IMR-90 (cell line): ENCODE measurements at regions not wholly inside any gene's neighbourhood (a gene's known extent, or its start where the extent isn't known, plus 50 kb on each side); places are given as distances from the start of the nearest gene placed in this dataset.

Source experiments
- ATAC-seq: fragments of 200-7000 bp; cut with Tn5 transposase; 2 replicates; pipeline ENCODE4 v1.9.1; 2020; ENCODE audit warnings: low read depth, mild to moderate bottlenecking, moderate library complexity
- BruUV-seq: library from RNA; stranded (reverse); fragments of 400-500 nt; replicated peaks from 2 replicates; lab custom pipeline; 2021; lab: Mats Ljungman, UMichigan
- CTCF ChIA-PET: fragments of 300-600 bp; formaldehyde crosslinking; extraction: SDS; loops from one replicate; lab custom pipeline; 2021; ENCODE audit warnings: antibody characterized with exemption; lab: Yijun Ruan, JAX
- POLR2A ChIA-PET: fragments of 300-600 bp; sonication (Branson Sonifier 250); formaldehyde crosslinking; loops from one replicate; lab custom pipeline; 2022; ENCODE audit warnings: antibody characterized with exemption; ENCODE audit not compliant: unreplicated experiment; lab: Charles Lee
- DNase-seq: peaks from one replicate; pipeline ENCODE4 v3.0.0; 2013
- H2AFZ ChIP-seq: replicated peaks from 2 replicates; pipeline ENCODE3; 2013; ENCODE audit warnings: low read length, mild to moderate bottlenecking; ENCODE audit not compliant: poor library complexity
- H2AK5ac ChIP-seq: 2 replicates; pipeline ENCODE4 v1.6.1; 2013; ENCODE audit warnings: low read depth, low read length, inconsistent platforms
- H2AK9ac ChIP-seq: replicated peaks from 2 replicates; pipeline ENCODE3; 2013; ENCODE audit warnings: mild to moderate bottlenecking, low read depth, low read length, moderate library complexity; ENCODE audit not compliant: poor library complexity
- H2BK120ac ChIP-seq: 2 replicates; pipeline ENCODE4 v1.6.1; 2013; ENCODE audit warnings: low read depth, low read length, inconsistent platforms
- H2BK15ac ChIP-seq: 3 replicates; pipeline ENCODE4 v1.6.1; 2013; ENCODE audit warnings: low read depth, low read length, inconsistent platforms
- H2BK20ac ChIP-seq: 2 replicates; pipeline ENCODE4 v1.6.1; 2013; ENCODE audit warnings: low read depth, mild to moderate bottlenecking, inconsistent platforms, low read length, moderate library complexity
- H2BK5ac ChIP-seq: 2 replicates; pipeline ENCODE4 v1.6.1; 2013; ENCODE audit warnings: mild to moderate bottlenecking, low read depth, low read length, inconsistent platforms; ENCODE audit not compliant: poor library complexity, severe bottlenecking
- H3K14ac ChIP-seq: replicated peaks from 2 replicates; pipeline ENCODE4 v1.6.1; 2013; ENCODE audit warnings: low read depth, low read length, inconsistent platforms
- H3K18ac ChIP-seq: 2 replicates; pipeline ENCODE4 v1.6.1; 2013; ENCODE audit warnings: low read depth, low read length, control low read depth
- H3K23ac ChIP-seq: 2 replicates; pipeline ENCODE4 v1.6.1; 2013; ENCODE audit warnings: low read depth, low read length, inconsistent platforms
- H3K27ac ChIP-seq: 2 replicates; pipeline ENCODE4 v1.5.1; 2013; ENCODE audit warnings: mild to moderate bottlenecking, control low read depth, low read length; ENCODE audit not compliant: insufficient read depth
- H3K27me3 ChIP-seq: 2 replicates; pipeline ENCODE4 v1.6.1; 2013; ENCODE audit warnings: low read length; ENCODE audit not compliant: control insufficient read depth, insufficient read depth
- H3K36me3 ChIP-seq: 2 replicates; pipeline ENCODE4 v1.6.1; 2013; ENCODE audit warnings: low read length, mixed read lengths; ENCODE audit not compliant: control insufficient read depth, insufficient read depth
- H3K4ac ChIP-seq: 2 replicates; pipeline ENCODE4 v1.6.1; 2013; ENCODE audit warnings: low read depth, low read length, inconsistent platforms
- H3K4me1 ChIP-seq: 2 replicates; pipeline ENCODE4 v1.6.1; 2013; ENCODE audit warnings: low read length, mixed read lengths; ENCODE audit not compliant: control insufficient read depth, insufficient read depth
- H3K4me2 ChIP-seq: 2 replicates; pipeline ENCODE4 v1.6.1; 2013; ENCODE audit warnings: low read depth, mild to moderate bottlenecking, control low read depth, low read length, moderate library complexity
- H3K4me3 ChIP-seq: 2 replicates; pipeline ENCODE4 v1.5.1; 2013; ENCODE audit warnings: low read depth, mild to moderate bottlenecking, control low read depth, low read length, moderate library complexity; ENCODE audit not compliant: insufficient read depth
- H3K56ac ChIP-seq: 2 replicates; pipeline ENCODE4 v1.6.1; 2013; ENCODE audit warnings: low read length, inconsistent platforms; ENCODE audit not compliant: insufficient read depth; ENCODE audit errors: extremely low read depth
- H3K79me1 ChIP-seq, 2 experiments: 2 replicates each; pipeline ENCODE4 v1.6.1; 2013; ENCODE audit warnings: low read length in 2 of 2, inconsistent platforms in 1 of 2, low read depth in 1 of 2
- H3K9ac ChIP-seq: 2 replicates; pipeline ENCODE4 v1.6.1; 2013; ENCODE audit warnings: low read depth, low read length, control low read depth
- H3K9me1 ChIP-seq: 2 replicates; pipeline ENCODE4 v1.6.1; 2013; ENCODE audit warnings: low read length, inconsistent platforms; ENCODE audit not compliant: insufficient read depth
- H3K9me3 ChIP-seq: 2 replicates; pipeline ENCODE4 v1.6.1; 2013; ENCODE audit warnings: low read length; ENCODE audit not compliant: control insufficient read depth, insufficient read depth
- H4K20me1 ChIP-seq: 2 replicates; pipeline ENCODE4 v1.6.1; 2013; ENCODE audit warnings: low read length, inconsistent platforms; ENCODE audit not compliant: insufficient read depth
- H4K5ac ChIP-seq: 2 replicates; pipeline ENCODE4 v1.6.1; 2013; ENCODE audit warnings: mild to moderate bottlenecking, low read depth, low read length, control low read depth
- H4K8ac ChIP-seq, 2 experiments: 2 replicates each; pipeline ENCODE4 v1.6.1; 2013; ENCODE audit warnings: low read depth in 2 of 2, low read length in 2 of 2, control low read depth in 1 of 2, inconsistent platforms in 1 of 2
- H4K91ac ChIP-seq: 2 replicates; pipeline ENCODE4 v1.6.1; 2013; ENCODE audit warnings: low read depth, low read length, inconsistent platforms; ENCODE audit not compliant: insufficient read depth
- CEBPB ChIP-seq: IDR thresholded peaks from 2 replicates; pipeline ENCODE4 v1.6.1; 2012; ENCODE audit warnings: low read depth, low read length, improper control_type of control experiment
- CHD1 ChIP-seq: IDR thresholded peaks from 2 replicates; pipeline ENCODE4 v1.6.1; 2012; ENCODE audit warnings: low read depth, low read length, improper control_type of control experiment
- ELK1 ChIP-seq: fragments of 150-350 bp; IDR thresholded peaks from 2 replicates; pipeline ENCODE4 v1.6.1; 2016; ENCODE audit warnings: low read depth, mild to moderate bottlenecking, low read length, moderate library complexity, borderline replicate concordance
- FOS ChIP-seq: fragments of 150-350 bp; IDR thresholded peaks from 2 replicates; pipeline ENCODE4 v1.6.1; 2016; ENCODE audit warnings: low read depth, low read length
- MAFK ChIP-seq: IDR thresholded peaks from 2 replicates; pipeline ENCODE4 v1.6.1; 2012; ENCODE audit warnings: low read depth, low read length, improper control_type of control experiment
- POLR2A ChIP-seq: IDR thresholded peaks from 2 replicates; pipeline ENCODE4 v1.6.1; 2012; ENCODE audit warnings: mild to moderate bottlenecking, low read depth, low read length
- RCOR1 ChIP-seq: IDR thresholded peaks from 2 replicates; pipeline ENCODE4 v1.6.1; 2012; ENCODE audit warnings: mild to moderate bottlenecking, low read length, improper control_type of control experiment; ENCODE audit not compliant: insufficient replicate concordance
- WGBS, 2 experiments: methylation state at CpG; one replicate each; pipeline versions ENCODE4 v1.1.5 to v1.1.7; 2013; ENCODE audit warnings: missing lambda C conversion rate in 2 of 2; ENCODE audit not compliant: insufficient read length in 1 of 2; ENCODE audit errors: extremely low coverage in 2 of 2; 5-methylcytosine and 5-hydroxymethylcytosine counted together
- dilution Hi-C: fragments of 300-500 bp; cut with HindIII; formaldehyde crosslinking; loops from one replicate; pipeline ENCODE4 v1.14.3; 2018; ENCODE audit warnings: low sequenced_read_pairs; ENCODE audit not compliant: unreplicated experiment
- in situ Hi-C: fragments of 300-500 bp; cut with MboI; formaldehyde crosslinking; loops from 3 replicates; pipeline ENCODE4 v1.14.3; 2019; ENCODE audit warnings: low sequenced_read_pairs, inconsistent platforms, mixed read lengths
- intact Hi-C: fragments of 100-400 bp; cut with micrococcal nuclease; formaldehyde crosslinking; loops from 2 replicates; pipeline ENCODE4 v1.10.0; 2022
- TF ChIP-seq, protein P1 (sequence below): fragments of 150-350 bp; IDR thresholded peaks from 2 replicates; pipeline ENCODE4 v1.6.1; 2017; ENCODE audit warnings: mild to moderate bottlenecking, antibody characterized with exemption, low read length, low read depth
- TF ChIP-seq, protein P2 (sequence below): conservative IDR thresholded peaks from 2 replicates; pipeline ENCODE4 v1.5.1; 2012; ENCODE audit warnings: mild to moderate bottlenecking, low read depth, low read length, improper control_type of control experiment

GRCh38 chr5:27503813-27504212, 465.4 kb upstream of the CDH9 start:
- H3K56ac ChIP-seq, result no peak overlapping the region
- dilution Hi-C loops (no loop called here), in situ Hi-C loops (no loop called here), intact Hi-C loops (no loop called here)
- POLR2A ChIA-PET, result no interaction called here
- DNase-seq (no peak), ATAC-seq (no peak)
- TF ChIP-seq RCOR1 (no peak), FOS (no peak), POLR2A (no peak), ELK1 (no peak), CHD1 (no peak), MAFK (no peak), CEBPB (no peak)
- TF ChIP-seq, protein P1, sequence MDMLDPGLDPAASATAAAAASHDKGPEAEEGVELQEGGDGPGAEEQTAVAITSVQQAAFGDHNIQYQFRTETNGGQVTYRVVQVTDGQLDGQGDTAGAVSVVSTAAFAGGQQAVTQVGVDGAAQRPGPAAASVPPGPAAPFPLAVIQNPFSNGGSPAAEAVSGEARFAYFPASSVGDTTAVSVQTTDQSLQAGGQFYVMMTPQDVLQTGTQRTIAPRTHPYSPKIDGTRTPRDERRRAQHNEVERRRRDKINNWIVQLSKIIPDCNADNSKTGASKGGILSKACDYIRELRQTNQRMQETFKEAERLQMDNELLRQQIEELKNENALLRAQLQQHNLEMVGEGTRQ, result no peak
- TF ChIP-seq, protein P2, sequence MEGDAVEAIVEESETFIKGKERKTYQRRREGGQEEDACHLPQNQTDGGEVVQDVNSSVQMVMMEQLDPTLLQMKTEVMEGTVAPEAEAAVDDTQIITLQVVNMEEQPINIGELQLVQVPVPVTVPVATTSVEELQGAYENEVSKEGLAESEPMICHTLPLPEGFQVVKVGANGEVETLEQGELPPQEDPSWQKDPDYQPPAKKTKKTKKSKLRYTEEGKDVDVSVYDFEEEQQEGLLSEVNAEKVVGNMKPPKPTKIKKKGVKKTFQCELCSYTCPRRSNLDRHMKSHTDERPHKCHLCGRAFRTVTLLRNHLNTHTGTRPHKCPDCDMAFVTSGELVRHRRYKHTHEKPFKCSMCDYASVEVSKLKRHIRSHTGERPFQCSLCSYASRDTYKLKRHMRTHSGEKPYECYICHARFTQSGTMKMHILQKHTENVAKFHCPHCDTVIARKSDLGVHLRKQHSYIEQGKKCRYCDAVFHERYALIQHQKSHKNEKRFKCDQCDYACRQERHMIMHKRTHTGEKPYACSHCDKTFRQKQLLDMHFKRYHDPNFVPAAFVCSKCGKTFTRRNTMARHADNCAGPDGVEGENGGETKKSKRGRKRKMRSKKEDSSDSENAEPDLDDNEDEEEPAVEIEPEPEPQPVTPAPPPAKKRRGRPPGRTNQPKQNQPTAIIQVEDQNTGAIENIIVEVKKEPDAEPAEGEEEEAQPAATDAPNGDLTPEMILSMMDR, result no peak
- H3K18ac ChIP-seq, result no peak overlapping the region
- WGBS, 2 experiments, result no CpG with 5 or more reads among the region's 3 CpGs
- no peak overlapping the region for H4K8ac ChIP-seq
- H3K9me1 ChIP-seq, result no peaks in the 10 kb centered on the region
- no peak overlapping the region for H3K23ac ChIP-seq
- CTCF ChIA-PET, result no interaction called here
- no peaks in the 10 kb centered on the region for H3K79me1 ChIP-seq
- H2AK5ac ChIP-seq, result no peak overlapping the region
- no peak overlapping the region for H3K4me2 ChIP-seq
- peaks cover 7% of the 10 kb centered on the region; the same call in 1 of the 2 replicates for H3K9me3 ChIP-seq
- no peak overlapping the region for H4K91ac ChIP-seq
- H3K4ac ChIP-seq, result no peak overlapping the region
- H3K27ac ChIP-seq, result no peak overlapping the region
- H3K27me3 ChIP-seq, result no peaks in the 10 kb centered on the region
- H3K36me3 ChIP-seq, result no peaks in the 10 kb centered on the region
- H4K5ac ChIP-seq, result no peak overlapping the region
- no peak overlapping the region for H2BK15ac ChIP-seq
- no peak overlapping the region for H2BK5ac ChIP-seq
- no peaks in the 10 kb centered on the region for H4K20me1 ChIP-seq
- H3K4me1 ChIP-seq, result no peaks in the 10 kb centered on the region
- no peak overlapping the region for H3K14ac ChIP-seq
- H2AFZ ChIP-seq, result no peak overlapping the region
- H3K9ac ChIP-seq, result no peak overlapping the region
- H2BK20ac ChIP-seq, result no peak overlapping the region
- H3K4me3 ChIP-seq, result no peak overlapping the region
- BruUV-seq, result no TSS peak
- H2AK9ac ChIP-seq, result no peak overlapping the region
- H2BK120ac ChIP-seq, result no peak overlapping the region
